ENCODE measurements at regions not wholly inside any gene's neighbourhood (a gene's known extent, or its start where the extent isn't known, plus 50 kb on each side); places are given as distances from the start of the nearest gene placed in this dataset.

- H3K27me3 ChIP-seq (ENCODE audit: insufficient read depth, low read length), result no peaks in the 10 kb centered on the region
- H3K9me3 ChIP-seq (ENCODE audit: control insufficient read depth, low read depth, low read length), result no peaks in the 10 kb centered on the region
- H3K9me3 Mint-ChIP-seq, result peaks cover 0 to 2% of the 10 kb centered on the region in 2 experiments; a peak in 2 of 5 replicates
Observed at GRCh38 chr17:20771104-20771503, 191.6 kb downstream of the CDRT15L2 start.

More at GRCh38 chr17:20771104-20771503, 191.6 kb downstream of the CDRT15L2 start:
- no peaks in the 10 kb centered on the region for H4K20me1 ChIP-seq (ENCODE audit: control insufficient read depth, insufficient read depth, insufficient read length)
- H3K4me1 ChIP-seq (ENCODE audit: insufficient read depth, low read length), result no peaks in the 10 kb centered on the region
- H3K9ac ChIP-seq (ENCODE audit: extremely low read depth, insufficient read length, low read length), result no peak overlapping the region
- H2BK15ac ChIP-seq (ENCODE audit: low read depth, low read length), result no peak overlapping the region
- no peaks in the 10 kb centered on the region for H3K79me2 ChIP-seq (ENCODE audit: insufficient read depth, low read length)
- no peak for DNase-seq
- no peaks in the 10 kb centered on the region for H3K27me3 Mint-ChIP-seq (ENCODE audit: low read depth)
- no peak overlapping the region for H3T11ph ChIP-seq (ENCODE audit: low read length)
- H3K4me1 Mint-ChIP-seq, result no peaks in the 10 kb centered on the region
- no peak overlapping the region; a peak in 1 of 7 replicates for H3K27ac Mint-ChIP-seq
- H3K27ac ChIP-seq (ENCODE audit: insufficient read length, low read depth, low read length), result no peak overlapping the region
- no peak overlapping the region for H2BK12ac ChIP-seq (ENCODE audit: insufficient read length, low read depth, low read length)
- no peak overlapping the region for H3K4me2 ChIP-seq (ENCODE audit: insufficient read depth, insufficient read length, low read length)
- H2AK5ac ChIP-seq (ENCODE audit: insufficient read length, low read length), result no peak overlapping the region
- H3K56ac ChIP-seq (ENCODE audit: insufficient read length, low read depth, low read length), result no peak overlapping the region
- H3K4me3 Mint-ChIP-seq, result no peak overlapping the region
- no peaks in the 10 kb centered on the region for H3K36me3 Mint-ChIP-seq (ENCODE audit: insufficient read depth in 1 of 3, low read depth in 3 of 3)
- H3K79me1 ChIP-seq (ENCODE audit: insufficient read depth, low read depth, low read length, poor library complexity, severe bottlenecking), result no peaks in the 10 kb centered on the region
- H3K4ac ChIP-seq (ENCODE audit: low read depth, low read length), result no peak overlapping the region
- no peak overlapping the region for H4K5ac ChIP-seq (ENCODE audit: insufficient read length, low read depth, low read length)
- H2BK120ac ChIP-seq (ENCODE audit: low read depth, low read length, poor library complexity, severe bottlenecking), result no peak overlapping the region
- H3K18ac ChIP-seq (ENCODE audit: insufficient read length, low read depth, low read length), result no peak overlapping the region
- H2AFZ ChIP-seq (ENCODE audit: low read length), result no peak overlapping the region
- no peak overlapping the region for H2BK5ac ChIP-seq (ENCODE audit: insufficient read length, low read length)
- no peak overlapping the region for H4K8ac ChIP-seq (replicated peaks; ENCODE audit: insufficient read length, low read depth, low read length)
- H3K23me2 ChIP-seq (ENCODE audit: insufficient read length, low read depth, low read length, poor library complexity, severe bottlenecking), result no peaks in the 10 kb centered on the region
- no CpG with 5 or more reads among the region's 8 CpGs for WGBS (ENCODE audit: extremely low coverage, insufficient read length, low lambda C conversion rate)
- no peak overlapping the region for H3K23ac ChIP-seq (ENCODE audit: insufficient read length, low read depth, low read length)
- no peak for TF ChIP-seq CTCF (conservative IDR thresholded peaks at IDR 0.05)
- no peak overlapping the region for H2BK20ac ChIP-seq (ENCODE audit: low read depth, low read length, poor library complexity, severe bottlenecking)
- no peak overlapping the region for H3K14ac ChIP-seq (ENCODE audit: insufficient read depth, low read length)
- no peak overlapping the region for H4K91ac ChIP-seq (ENCODE audit: insufficient read length, low read depth, low read length)

Data from H9 (cell line).